Loucy (cell line): ENCODE measurements at regions not wholly inside any gene's neighbourhood (a gene's known extent, or its start where the extent isn't known, plus 50 kb on each side); places are given as distances from the start of the nearest gene placed in this dataset.

Experiments
- EZH2phosphoT487 ChIP-seq: fragments of 200-600 bp; IDR thresholded peaks from 2 replicates; pipeline ENCODE4 v1.6.1; 2018; ENCODE audit warnings: antibody characterized with exemption, mild to moderate bottlenecking, moderate library complexity, borderline replicate concordance
- TF ChIP-seq, protein P1 (sequence below): fragments of 200-600 bp; sonication (generic); conservative IDR thresholded peaks from 2 replicates; pipeline ENCODE4 v1.5.1; 2014; ENCODE audit warnings: mild to moderate bottlenecking, antibody characterized with exemption, low read length

- TF ChIP-seq, protein P1, sequence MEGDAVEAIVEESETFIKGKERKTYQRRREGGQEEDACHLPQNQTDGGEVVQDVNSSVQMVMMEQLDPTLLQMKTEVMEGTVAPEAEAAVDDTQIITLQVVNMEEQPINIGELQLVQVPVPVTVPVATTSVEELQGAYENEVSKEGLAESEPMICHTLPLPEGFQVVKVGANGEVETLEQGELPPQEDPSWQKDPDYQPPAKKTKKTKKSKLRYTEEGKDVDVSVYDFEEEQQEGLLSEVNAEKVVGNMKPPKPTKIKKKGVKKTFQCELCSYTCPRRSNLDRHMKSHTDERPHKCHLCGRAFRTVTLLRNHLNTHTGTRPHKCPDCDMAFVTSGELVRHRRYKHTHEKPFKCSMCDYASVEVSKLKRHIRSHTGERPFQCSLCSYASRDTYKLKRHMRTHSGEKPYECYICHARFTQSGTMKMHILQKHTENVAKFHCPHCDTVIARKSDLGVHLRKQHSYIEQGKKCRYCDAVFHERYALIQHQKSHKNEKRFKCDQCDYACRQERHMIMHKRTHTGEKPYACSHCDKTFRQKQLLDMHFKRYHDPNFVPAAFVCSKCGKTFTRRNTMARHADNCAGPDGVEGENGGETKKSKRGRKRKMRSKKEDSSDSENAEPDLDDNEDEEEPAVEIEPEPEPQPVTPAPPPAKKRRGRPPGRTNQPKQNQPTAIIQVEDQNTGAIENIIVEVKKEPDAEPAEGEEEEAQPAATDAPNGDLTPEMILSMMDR = no peak
- no peak for TF ChIP-seq EZH2phosphoT487
Observed at GRCh38 chr6:8947900-8948299, 512.6 kb upstream of the SLC35B3 start.
